ENCODE measurements at regions not wholly inside any gene's neighbourhood (a gene's known extent, or its start where the extent isn't known, plus 50 kb on each side); places are given as distances from the start of the nearest gene placed in this dataset.

DNA sequence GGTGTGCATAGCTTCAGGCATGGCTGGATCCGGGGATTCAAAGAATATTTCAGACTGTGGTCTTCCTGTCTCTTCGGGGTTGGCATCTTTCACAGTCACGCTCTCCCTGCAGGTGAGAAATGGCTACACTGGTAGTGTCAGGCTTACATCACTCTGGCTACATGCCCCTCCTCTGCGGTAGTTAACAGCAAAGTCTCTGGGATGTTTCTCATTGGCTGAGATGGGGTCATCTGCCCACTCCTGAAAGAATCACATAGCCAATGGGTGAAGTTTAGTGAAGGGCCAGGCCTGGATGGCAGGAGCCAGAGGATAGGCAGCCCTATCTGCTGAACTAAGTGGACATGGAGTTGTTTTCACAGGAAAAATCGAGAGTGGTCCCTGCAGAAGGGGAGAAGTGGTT, 356.5 kb downstream of the MATN1 start:
- TF ChIP-seq CTCF (IDR thresholded peaks at IDR 0.05 in 2 of 3, conservative IDR thresholded peaks at IDR 0.05 in 1 of 3; ENCODE audit: borderline replicate concordance in 1 of 3, insufficient read depth in 1 of 3, low read depth in 2 of 3, low read length in 2 of 3): no peak
- TF ChIP-seq POLR2A (IDR thresholded peaks at IDR 0.05; ENCODE audit: borderline replicate concordance, extremely low read depth, insufficient read depth, insufficient read length): no peak
- no peak for TF ChIP-seq YY1 (IDR thresholded peaks at IDR 0.05; ENCODE audit: extremely low read depth, insufficient replicate concordance, low read depth, low read length)
- TF ChIP-seq ZNF274 (IDR thresholded peaks at IDR 0.05; ENCODE audit: low read depth, low read length): no peak
- TF ChIP-seq POLR2AphosphoS5 (IDR thresholded peaks at IDR 0.05; ENCODE audit: low read depth, low read length): 0 out of 2 replicates have a peak, but pooled peaks have one; percentile 26
- TF ChIP-seq, protein P1, sequence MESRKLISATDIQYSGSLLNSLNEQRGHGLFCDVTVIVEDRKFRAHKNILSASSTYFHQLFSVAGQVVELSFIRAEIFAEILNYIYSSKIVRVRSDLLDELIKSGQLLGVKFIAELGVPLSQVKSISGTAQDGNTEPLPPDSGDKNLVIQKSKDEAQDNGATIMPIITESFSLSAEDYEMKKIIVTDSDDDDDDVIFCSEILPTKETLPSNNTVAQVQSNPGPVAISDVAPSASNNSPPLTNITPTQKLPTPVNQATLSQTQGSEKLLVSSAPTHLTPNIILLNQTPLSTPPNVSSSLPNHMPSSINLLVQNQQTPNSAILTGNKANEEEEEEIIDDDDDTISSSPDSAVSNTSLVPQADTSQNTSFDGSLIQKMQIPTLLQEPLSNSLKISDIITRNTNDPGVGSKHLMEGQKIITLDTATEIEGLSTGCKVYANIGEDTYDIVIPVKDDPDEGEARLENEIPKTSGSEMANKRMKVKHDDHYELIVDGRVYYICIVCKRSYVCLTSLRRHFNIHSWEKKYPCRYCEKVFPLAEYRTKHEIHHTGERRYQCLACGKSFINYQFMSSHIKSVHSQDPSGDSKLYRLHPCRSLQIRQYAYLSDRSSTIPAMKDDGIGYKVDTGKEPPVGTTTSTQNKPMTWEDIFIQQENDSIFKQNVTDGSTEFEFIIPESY (IDR thresholded peaks at IDR 0.05; ENCODE audit: extremely low read depth, insufficient replicate concordance, low read length): no peak
- TF ChIP-seq ELF1 (IDR thresholded peaks at IDR 0.05; ENCODE audit: borderline replicate concordance, low read depth): no peak
- no peak for TF ChIP-seq JUND (IDR thresholded peaks at IDR 0.05)

All from HCT116 (cell line).